Spinal cord (tissue), 9 donors: ENCODE measurements at regions not wholly inside any gene's neighbourhood (a gene's known extent, or its start where the extent isn't known, plus 50 kb on each side); places are given as distances from the start of the nearest gene placed in this dataset.
A peak's percentile ranks its signal among the peaks of the same experiment; 100 is the strongest.

Experiments
- DNase-seq, 6 donors: peaks; one replicate each; pipeline versions ENCODE4 v3.0.0 to v3.0.0-alpha.2; 2013 to 2015; ENCODE audit warnings: low spot score in 6 of 6, low read depth in 4 of 6
- H3K27ac ChIP-seq: one replicate; pipeline ENCODE4 v1.5.1; 2013; ENCODE audit warnings: low read depth, low read length, control low read depth
- H3K27me3 ChIP-seq: one replicate; pipeline ENCODE4 v1.6.1; 2013; ENCODE audit warnings: low read length; ENCODE audit not compliant: control insufficient read depth, insufficient read depth
- H3K36me3 ChIP-seq: one replicate; pipeline ENCODE4 v1.6.1; 2013; ENCODE audit warnings: low read length; ENCODE audit not compliant: control insufficient read depth, insufficient read depth
- H3K4me1 ChIP-seq: one replicate; pipeline ENCODE4 v1.6.1; 2013; ENCODE audit warnings: low read length; ENCODE audit not compliant: control insufficient read depth, insufficient read depth
- H3K4me3 ChIP-seq: one replicate; pipeline ENCODE4 v1.5.1; 2013; ENCODE audit warnings: low read depth, low read length, control low read depth
- H3K9me3 ChIP-seq: one replicate; pipeline ENCODE4 v1.6.1; 2013; ENCODE audit warnings: low read length; ENCODE audit not compliant: control insufficient read depth, insufficient read depth
- WGBS: methylation state at CpG from one replicate; pipeline ENCODE4 v1.1.5; 2013; ENCODE audit warnings: missing lambda C conversion rate; ENCODE audit not compliant: insufficient coverage; 5-methylcytosine and 5-hydroxymethylcytosine counted together
- donor health status: healthy.

DNA sequence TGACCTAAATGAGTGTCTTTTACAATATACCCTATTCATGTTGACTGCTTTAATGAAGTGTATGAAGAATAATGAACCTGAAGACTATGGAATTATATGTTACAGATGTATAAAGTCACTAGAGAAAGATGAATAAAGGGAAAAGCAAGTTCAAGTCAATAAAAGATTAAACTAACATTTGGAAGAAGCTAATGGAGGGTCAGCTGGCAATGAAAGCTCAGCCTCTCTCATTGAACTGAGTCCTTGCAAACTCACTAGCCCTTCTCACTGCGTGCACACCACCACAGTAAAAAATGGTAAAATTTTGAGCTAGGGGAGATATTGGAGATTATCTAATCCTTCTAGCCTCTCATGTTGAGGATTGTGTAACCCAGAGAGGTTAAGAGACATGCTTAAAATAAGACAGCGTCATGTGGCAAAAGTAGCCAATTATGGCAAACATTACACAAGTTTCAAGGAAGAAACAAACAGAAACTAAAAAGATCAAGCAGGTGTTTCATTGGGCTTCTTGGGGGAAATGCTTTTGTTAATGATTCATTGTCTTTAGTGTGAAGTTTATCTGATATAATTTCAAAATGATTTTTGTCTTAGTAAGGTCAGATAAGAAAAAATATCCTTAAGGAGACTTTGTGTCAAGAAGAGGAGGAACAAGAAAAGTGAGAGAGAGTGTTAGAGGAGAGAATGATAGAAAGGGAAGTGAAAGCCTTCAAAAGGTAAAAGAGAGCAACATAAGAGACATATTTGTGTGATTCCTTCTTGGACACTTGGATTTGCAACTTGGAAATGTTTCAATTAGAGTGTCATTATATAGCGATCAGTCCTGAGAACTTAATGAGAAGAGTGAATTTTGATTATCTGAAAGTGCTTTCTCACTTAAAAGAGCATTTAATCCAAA is 893.7 kb upstream of the FAM98A start:
- H3K36me3 ChIP-seq = no peaks in the 10 kb centered on the region
- no peaks in the 10 kb centered on the region for H3K4me1 ChIP-seq
- DNase-seq = no peak
- WGBS = no CpG with 5 or more reads among the region's 3 CpGs
- no peak overlapping the region for H3K27ac ChIP-seq
- H3K9me3 ChIP-seq = no peaks in the 10 kb centered on the region
- H3K27me3 ChIP-seq = no peaks in the 10 kb centered on the region
- no peak overlapping the region for H3K4me3 ChIP-seq

GRCh38 chr2:34486965-34487364 is 887.9 kb upstream of the FAM98A start:
- H3K36me3 ChIP-seq = no peaks in the 10 kb centered on the region
- H3K27ac ChIP-seq = no peak overlapping the region
- no peaks in the 10 kb centered on the region for H3K27me3 ChIP-seq
- H3K4me3 ChIP-seq = no peak overlapping the region
- no peaks in the 10 kb centered on the region for H3K9me3 ChIP-seq
- no peak for DNase-seq
- H3K4me1 ChIP-seq = no peaks in the 10 kb centered on the region
- WGBS = 67% methylated on average over 1 of the region's 2 CpGs

DNA sequence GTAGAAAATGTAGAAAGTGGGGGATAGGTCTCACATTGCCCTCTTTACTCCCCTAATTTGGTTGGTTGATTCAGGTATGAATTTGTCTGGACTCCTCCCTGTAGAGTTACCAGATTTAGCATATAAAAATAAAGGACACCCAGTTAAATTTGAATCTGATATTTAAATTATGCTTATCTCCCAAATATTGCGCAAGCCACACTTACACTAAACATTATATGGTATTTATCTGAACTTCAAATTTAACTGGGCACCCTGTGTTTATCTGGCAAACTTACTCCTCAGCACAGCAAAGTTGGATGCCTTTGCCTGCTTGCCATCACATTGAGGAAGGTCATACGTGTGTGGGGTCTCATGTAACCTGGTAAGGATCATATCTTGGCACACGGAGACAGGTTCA is 882.4 kb upstream of the FAM98A start:
- DNase-seq = no peak
- 82% methylated on average over 2 of the region's 3 CpGs for WGBS

DNA sequence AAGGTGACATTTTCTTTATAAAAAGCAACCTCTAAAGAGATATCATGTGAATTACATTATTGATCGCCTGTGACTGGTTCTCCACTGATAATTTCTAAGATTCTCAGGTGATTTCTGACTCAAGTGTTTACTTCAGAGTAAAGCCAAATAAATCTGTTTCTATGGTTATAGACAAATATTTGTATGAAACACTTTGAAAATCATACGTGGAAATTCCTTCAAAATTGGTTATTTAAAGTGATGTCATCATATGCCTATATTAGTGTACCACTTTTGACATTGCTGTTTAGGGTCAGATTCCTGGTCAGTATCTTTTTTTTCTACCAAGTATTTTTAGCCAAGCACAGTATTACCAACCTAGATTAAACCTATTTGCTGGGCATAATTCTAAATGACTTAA is 881.3 kb upstream of the FAM98A start:
- Histone ChIP-seq H3K27ac (no peak overlapping the region), H3K27me3 (no peaks in the 10 kb centered on the region), H3K9me3 (no peaks in the 10 kb centered on the region), H3K4me3 (no peak overlapping the region), H3K36me3 (no peaks in the 10 kb centered on the region), H3K4me1 (no peaks in the 10 kb centered on the region)
- WGBS = no CpG with 5 or more reads among the region's 2 CpGs
- no peak for DNase-seq

More for the DNA sequence above, 882.4 kb upstream of the FAM98A start:
- no peaks in the 10 kb centered on the region for H3K9me3 ChIP-seq
- H3K27me3 ChIP-seq = no peaks in the 10 kb centered on the region
- H3K4me3 ChIP-seq = no peak overlapping the region
- no peak overlapping the region for H3K27ac ChIP-seq
- no peaks in the 10 kb centered on the region for H3K36me3 ChIP-seq
- H3K4me1 ChIP-seq = no peaks in the 10 kb centered on the region

- H3K4me3 ChIP-seq = no peak overlapping the region
- no peaks in the 10 kb centered on the region for H3K27me3 ChIP-seq
- no peaks in the 10 kb centered on the region for H3K4me1 ChIP-seq
- no peaks in the 10 kb centered on the region for H3K9me3 ChIP-seq
- no peaks in the 10 kb centered on the region for H3K36me3 ChIP-seq
- H3K27ac ChIP-seq = no peak overlapping the region
- WGBS = 0% methylated on average over 1 of the region's 1 CpG
- DNase-seq = no peak
Observed at GRCh38 chr2:34475156-34475555, 876.1 kb upstream of the FAM98A start.

- WGBS = no CpG with 5 or more reads among the region's 1 CpG
Observed at GRCh38 chr2:34474646-34475045, 875.5 kb upstream of the FAM98A start.

DNA sequence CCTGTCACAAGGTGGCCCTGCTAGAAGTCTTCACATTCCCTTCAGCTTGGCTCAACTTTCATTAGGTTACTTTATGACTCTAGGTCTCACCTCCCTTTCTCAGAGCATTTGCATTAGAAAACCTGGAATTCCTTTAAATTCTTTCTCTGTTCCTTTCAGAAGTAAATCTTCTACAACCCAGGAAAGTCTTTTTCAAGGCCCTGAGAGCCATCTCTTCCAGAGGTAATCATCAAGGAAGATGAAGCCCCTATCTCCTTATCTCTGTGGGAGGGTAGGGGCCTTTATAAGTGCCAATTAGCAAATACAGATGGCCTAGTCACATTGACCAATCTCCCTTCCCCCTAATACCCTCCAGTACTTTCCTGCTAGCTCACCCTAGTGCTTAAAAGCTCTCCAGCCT is 848.0 kb upstream of the FAM98A start:
- no peaks in the 10 kb centered on the region for H3K36me3 ChIP-seq
- H3K4me1 ChIP-seq = no peaks in the 10 kb centered on the region
- DNase-seq = no peak
- peaks cover 2% of the 10 kb centered on the region for H3K9me3 ChIP-seq
- H3K27me3 ChIP-seq = no peaks in the 10 kb centered on the region
- no peak overlapping the region for H3K4me3 ChIP-seq
- no peak overlapping the region for H3K27ac ChIP-seq

More at GRCh38 chr2:34474646-34475045, 875.5 kb upstream of the FAM98A start:
- no peaks in the 10 kb centered on the region for H3K27me3 ChIP-seq
- H3K4me1 ChIP-seq = no peaks in the 10 kb centered on the region
- H3K4me3 ChIP-seq = no peak overlapping the region
- DNase-seq = no peak
- no peaks in the 10 kb centered on the region for H3K36me3 ChIP-seq
- H3K27ac ChIP-seq = no peak overlapping the region
- H3K9me3 ChIP-seq = no peaks in the 10 kb centered on the region

- H3K27me3 ChIP-seq = no peaks in the 10 kb centered on the region
- H3K27ac ChIP-seq = no peak overlapping the region
- no peaks in the 10 kb centered on the region for H3K9me3 ChIP-seq
- H3K4me1 ChIP-seq = no peaks in the 10 kb centered on the region
- H3K36me3 ChIP-seq = no peaks in the 10 kb centered on the region
- no peak for DNase-seq
- H3K4me3 ChIP-seq = no peak overlapping the region
- WGBS = no CpG with 5 or more reads among the region's 2 CpGs
Observed at GRCh38 chr2:34423301-34423700, 824.2 kb upstream of the FAM98A start.

GRCh38 chr2:34419856-34420255 is 820.8 kb upstream of the FAM98A start:
- H3K4me1 ChIP-seq = no peaks in the 10 kb centered on the region
- H3K36me3 ChIP-seq = no peaks in the 10 kb centered on the region
- H3K27ac ChIP-seq = no peak overlapping the region
- H3K27me3 ChIP-seq = no peaks in the 10 kb centered on the region
- no peaks in the 10 kb centered on the region for H3K9me3 ChIP-seq
- DNase-seq = no peak
- H3K4me3 ChIP-seq = no peak overlapping the region

GRCh38 chr2:34416856-34417255 is 817.8 kb upstream of the FAM98A start:
- H3K36me3 ChIP-seq = no peaks in the 10 kb centered on the region
- H3K27ac ChIP-seq = no peak overlapping the region
- H3K4me3 ChIP-seq = no peak overlapping the region
- no peaks in the 10 kb centered on the region for H3K9me3 ChIP-seq
- no peaks in the 10 kb centered on the region for H3K27me3 ChIP-seq
- WGBS = no CpG with 5 or more reads among the region's 2 CpGs
- no peaks in the 10 kb centered on the region for H3K4me1 ChIP-seq
- DNase-seq = peak in 1 of 6 donors; percentile 56
